ENCODE measurements at regions not wholly inside any gene's neighbourhood (a gene's known extent, or its start where the extent isn't known, plus 50 kb on each side); places are given as distances from the start of the nearest gene placed in this dataset.

GRCh38 chr2:123737371-123737770 is 287.7 kb upstream of the CNTNAP5 start:
- no peak for TF ChIP-seq REST (IDR thresholded peaks at IDR 0.05; ENCODE audit: insufficient read depth in 1 of 2, low read depth in 2 of 2, low read length in 1 of 2)
- TF ChIP-seq SIN3A (IDR thresholded peaks at IDR 0.05; ENCODE audit: borderline replicate concordance, insufficient read depth, low read depth, low read length) = no peak
- TF ChIP-seq CTCF (IDR thresholded peaks at IDR 0.05) = no peak
- no peak for TF ChIP-seq POLR2AphosphoS5 (IDR thresholded peaks at IDR 0.05; ENCODE audit: low read depth, low read length)
- TF ChIP-seq TCF7L2 (IDR thresholded peaks at IDR 0.05; ENCODE audit: low read depth, low read length) = no peak

All from Panc1 (cell line).